Erythroblast (primary cell): ENCODE measurements at regions not wholly inside any gene's neighbourhood (a gene's known extent, or its start where the extent isn't known, plus 50 kb on each side); places are given as distances from the start of the nearest gene placed in this dataset.

Source experiments
- GATA1 ChIP-seq: IDR thresholded peaks from 2 replicates; pipeline ENCODE4 v1.6.1; 2011; ENCODE audit warnings: low read depth, mild to moderate bottlenecking, control low read depth, low read length, moderate library complexity
- POLR2A ChIP-seq: IDR thresholded peaks from 2 replicates; pipeline ENCODE4 v1.6.1; 2011; ENCODE audit warnings: mild to moderate bottlenecking, low read length

- TF ChIP-seq POLR2A (no peak), GATA1 (no peak)
Observed at GRCh38 chr5:131084436-131084835, 80.6 kb downstream of the HINT1 start.
